ENCODE measurements at regions not wholly inside any gene's neighbourhood (a gene's known extent, or its start where the extent isn't known, plus 50 kb on each side); places are given as distances from the start of the nearest gene placed in this dataset.

DNA sequence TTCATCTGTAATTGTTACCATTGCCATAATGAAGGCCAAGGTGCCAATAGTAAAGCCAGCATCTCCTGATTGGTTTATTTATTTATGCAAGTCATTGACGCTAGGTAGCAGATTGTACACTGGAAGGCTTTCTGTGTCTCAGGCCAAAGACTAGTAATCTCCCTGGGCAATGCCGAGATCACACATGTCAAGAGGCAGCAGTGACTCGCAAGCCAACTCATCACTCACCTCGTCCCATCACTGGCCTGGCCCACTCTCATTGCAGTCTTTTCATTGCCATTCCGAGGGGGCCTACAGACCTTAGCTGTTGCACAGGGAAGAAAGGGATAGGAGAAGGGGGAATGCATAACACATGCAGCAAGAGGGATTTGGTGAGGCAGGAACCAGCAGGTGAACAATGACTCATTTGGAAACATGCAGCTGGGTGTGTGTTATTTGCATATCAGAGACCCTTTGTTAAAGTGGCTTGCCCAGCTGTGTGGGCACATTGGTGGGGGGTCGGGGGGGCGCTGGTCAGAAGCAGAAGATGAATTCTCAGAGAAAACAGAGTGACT, 448.7 kb upstream of the HNRNPA3 start:
- TF ChIP-seq, protein P1, sequence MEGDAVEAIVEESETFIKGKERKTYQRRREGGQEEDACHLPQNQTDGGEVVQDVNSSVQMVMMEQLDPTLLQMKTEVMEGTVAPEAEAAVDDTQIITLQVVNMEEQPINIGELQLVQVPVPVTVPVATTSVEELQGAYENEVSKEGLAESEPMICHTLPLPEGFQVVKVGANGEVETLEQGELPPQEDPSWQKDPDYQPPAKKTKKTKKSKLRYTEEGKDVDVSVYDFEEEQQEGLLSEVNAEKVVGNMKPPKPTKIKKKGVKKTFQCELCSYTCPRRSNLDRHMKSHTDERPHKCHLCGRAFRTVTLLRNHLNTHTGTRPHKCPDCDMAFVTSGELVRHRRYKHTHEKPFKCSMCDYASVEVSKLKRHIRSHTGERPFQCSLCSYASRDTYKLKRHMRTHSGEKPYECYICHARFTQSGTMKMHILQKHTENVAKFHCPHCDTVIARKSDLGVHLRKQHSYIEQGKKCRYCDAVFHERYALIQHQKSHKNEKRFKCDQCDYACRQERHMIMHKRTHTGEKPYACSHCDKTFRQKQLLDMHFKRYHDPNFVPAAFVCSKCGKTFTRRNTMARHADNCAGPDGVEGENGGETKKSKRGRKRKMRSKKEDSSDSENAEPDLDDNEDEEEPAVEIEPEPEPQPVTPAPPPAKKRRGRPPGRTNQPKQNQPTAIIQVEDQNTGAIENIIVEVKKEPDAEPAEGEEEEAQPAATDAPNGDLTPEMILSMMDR (IDR thresholded peaks at IDR 0.05) = no peak
- H3K9me3 ChIP-seq = no peaks in the 10 kb centered on the region
- H3K4me3 ChIP-seq = no peak overlapping the region
- H3K27me3 ChIP-seq (replicated peaks; ENCODE audit: insufficient read depth) = no peaks in the 10 kb centered on the region
- no peaks in the 10 kb centered on the region for H3K4me1 ChIP-seq (ENCODE audit: control insufficient read depth in 1 of 2, low read depth in 2 of 2)
- no peak for DNase-seq (ENCODE audit: low spot score)
- H3K36me3 ChIP-seq = no peaks in the 10 kb centered on the region
- ATAC-seq (ENCODE audit: insufficient number of reproducible peaks, low FRiP score, low read depth) = no peak
- H3K27ac ChIP-seq = no peak overlapping the region

DNA sequence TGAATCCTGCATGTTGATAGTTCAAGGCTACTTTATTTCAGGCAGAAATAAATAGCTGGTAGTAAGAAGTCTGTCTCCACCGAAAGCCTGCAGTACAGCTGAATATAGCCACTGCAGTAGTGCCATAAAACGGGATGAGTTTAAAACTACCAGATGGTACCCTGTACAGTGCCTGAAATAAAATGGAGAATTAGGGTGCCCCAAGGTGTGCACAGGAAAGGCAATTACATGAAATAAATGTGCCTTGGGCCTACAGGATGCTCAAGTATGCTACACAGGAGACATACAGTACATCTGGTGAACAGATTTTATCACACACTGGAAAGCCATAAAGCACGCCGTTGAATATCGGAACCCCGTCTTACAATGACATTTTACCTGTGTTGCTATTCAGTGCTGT, 447.7 kb upstream of the HNRNPA3 start:
- TF ChIP-seq, protein P1 (IDR thresholded peaks at IDR 0.05) = no peak
- Histone ChIP-seq H3K4me1 (ENCODE audit: control insufficient read depth in 1 of 2, low read depth in 2 of 2) (no peaks in the 10 kb centered on the region), H3K27ac (no peak overlapping the region), H3K9me3 (no peaks in the 10 kb centered on the region), H3K27me3 (replicated peaks; ENCODE audit: insufficient read depth) (no peaks in the 10 kb centered on the region), H3K36me3 (no peaks in the 10 kb centered on the region), H3K4me3 (no peak overlapping the region)
- DNase-seq (ENCODE audit: low spot score) (no peak), ATAC-seq (ENCODE audit: insufficient number of reproducible peaks, low FRiP score, low read depth) (no peak)

DNA sequence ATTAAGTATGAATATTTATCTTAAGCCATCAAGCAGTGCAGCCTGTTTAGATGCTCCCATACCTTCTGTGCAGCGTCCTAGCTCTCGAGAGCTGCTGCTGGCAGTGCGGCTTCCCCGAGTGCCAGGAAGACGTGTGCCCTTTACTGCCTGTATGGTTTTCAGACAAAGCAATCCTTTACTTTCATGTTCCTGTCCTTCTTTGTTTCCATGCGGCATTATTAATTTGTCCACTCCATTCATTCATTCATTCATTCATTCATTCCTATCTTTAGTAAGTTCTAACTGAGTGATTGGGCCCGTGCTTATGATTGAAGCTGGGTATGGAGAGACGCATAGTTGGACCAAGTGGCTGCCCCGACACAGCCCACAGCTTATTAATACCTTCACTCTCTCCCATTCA, 446.6 kb upstream of the HNRNPA3 start:
- ATAC-seq (ENCODE audit: insufficient number of reproducible peaks, low FRiP score, low read depth) (no peak), DNase-seq (ENCODE audit: low spot score) (no peak)
- no peaks in the 10 kb centered on the region for H3K4me1 ChIP-seq (ENCODE audit: control insufficient read depth in 1 of 2, low read depth in 2 of 2)
- TF ChIP-seq, protein P1 (IDR thresholded peaks at IDR 0.05) = no peak
- no peaks in the 10 kb centered on the region for H3K9me3 ChIP-seq
- no peaks in the 10 kb centered on the region for H3K27me3 ChIP-seq (replicated peaks; ENCODE audit: insufficient read depth)
- no peak overlapping the region for H3K27ac ChIP-seq
- H3K4me3 ChIP-seq = no peak overlapping the region
- no peaks in the 10 kb centered on the region for H3K36me3 ChIP-seq

DNA sequence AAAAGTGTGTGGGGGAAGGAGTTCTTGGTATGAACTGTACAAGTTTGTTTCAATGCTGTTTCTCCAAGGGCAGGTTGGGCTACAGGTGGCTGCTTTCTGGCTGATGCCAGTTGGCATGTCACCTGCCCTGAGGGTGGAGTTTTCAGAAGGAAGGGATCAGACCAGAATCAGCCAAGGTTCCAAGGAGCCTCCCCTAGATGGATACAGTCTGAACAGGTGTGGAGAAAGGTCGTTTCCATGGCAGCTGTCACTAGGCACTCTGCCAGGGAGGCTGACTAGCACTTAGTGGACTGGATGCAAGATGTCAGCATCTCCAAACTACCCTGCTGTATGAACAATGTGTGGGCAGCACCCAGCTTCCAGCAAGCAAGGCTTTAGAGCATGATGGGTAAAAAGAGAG, 444.4 kb upstream of the HNRNPA3 start:
- ATAC-seq (ENCODE audit: insufficient number of reproducible peaks, low FRiP score, low read depth) (no peak), DNase-seq (ENCODE audit: low spot score) (no peak)
- no peaks in the 10 kb centered on the region for H3K4me1 ChIP-seq (ENCODE audit: control insufficient read depth in 1 of 2, low read depth in 2 of 2)
- no peaks in the 10 kb centered on the region for H3K9me3 ChIP-seq
- no peaks in the 10 kb centered on the region for H3K27me3 ChIP-seq (replicated peaks; ENCODE audit: insufficient read depth)
- TF ChIP-seq, protein P1 (IDR thresholded peaks at IDR 0.05) = no peak
- no peak overlapping the region for H3K4me3 ChIP-seq
- H3K36me3 ChIP-seq = no peaks in the 10 kb centered on the region
- no peak overlapping the region for H3K27ac ChIP-seq

DNA sequence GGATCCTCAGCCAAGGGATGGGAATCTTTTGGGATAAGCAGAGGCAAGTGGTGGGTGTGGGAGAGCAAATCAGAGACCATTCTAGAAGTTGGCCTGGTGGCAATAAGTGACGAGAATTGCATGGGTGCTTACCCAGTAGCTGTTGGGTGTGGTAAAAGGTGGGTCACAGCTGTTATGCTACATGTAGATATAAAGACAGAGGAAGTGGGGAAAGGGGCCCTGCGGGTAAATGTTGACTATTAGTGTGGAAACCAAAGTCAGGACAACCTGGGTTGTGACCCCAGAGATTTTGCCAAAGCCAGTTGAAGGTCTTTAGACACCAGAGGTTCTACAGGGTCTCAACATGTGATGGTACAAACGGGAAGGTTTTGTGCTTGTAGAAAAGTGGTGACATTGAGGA, 443.6 kb upstream of the HNRNPA3 start:
- TF ChIP-seq, protein P1 (IDR thresholded peaks at IDR 0.05) = no peak
- H3K36me3 ChIP-seq = no peaks in the 10 kb centered on the region

More for the DNA sequence above, 443.6 kb upstream of the HNRNPA3 start:
- Histone ChIP-seq H3K4me3 (no peak overlapping the region), H3K4me1 (ENCODE audit: control insufficient read depth in 1 of 2, low read depth in 2 of 2) (no peaks in the 10 kb centered on the region), H3K9me3 (no peaks in the 10 kb centered on the region), H3K27ac (no peak overlapping the region), H3K27me3 (replicated peaks; ENCODE audit: insufficient read depth) (no peaks in the 10 kb centered on the region)
- ATAC-seq (ENCODE audit: insufficient number of reproducible peaks, low FRiP score, low read depth) (no peak), DNase-seq (ENCODE audit: low spot score) (no peak)

Measured in thoracic aorta (tissue), 2 donors.